Stimulated activated naive CD4-positive, alpha-beta T cell treated with Interleukin-2 at 50 U/mL for 16 hours (primary cell): ENCODE measurements at regions not wholly inside any gene's neighbourhood (a gene's known extent, or its start where the extent isn't known, plus 50 kb on each side); places are given as distances from the start of the nearest gene placed in this dataset.

ENCODE experiments used
- DNase-seq: peaks from one replicate; lab custom pipeline; 2025; lab: John Stamatoyannopoulos, UW

DNA sequence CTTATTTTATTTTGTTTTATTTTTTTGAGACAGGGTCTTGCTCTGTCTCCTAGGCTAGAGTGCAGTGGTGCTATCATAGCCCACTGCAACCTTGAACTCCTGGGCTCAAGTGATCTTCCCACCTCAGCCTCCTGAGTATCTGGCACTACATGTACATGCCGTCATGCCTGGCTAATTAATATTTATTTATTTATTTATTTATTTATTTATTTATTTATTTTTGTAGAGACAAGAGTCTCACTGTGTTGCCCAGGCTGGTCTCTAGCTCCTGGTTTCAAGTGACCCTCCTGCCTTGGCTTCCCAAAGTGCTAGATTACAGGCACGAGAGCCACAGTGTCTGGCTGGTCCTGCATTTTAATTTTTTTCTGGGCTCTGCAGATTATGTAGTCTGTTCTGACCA is 84.9 kb upstream of the BCOR start:
- DNase-seq: no peak

GRCh38 chrX:40182095-40182494 is 84.3 kb upstream of the BCOR start:
- DNase-seq: no peak

DNA sequence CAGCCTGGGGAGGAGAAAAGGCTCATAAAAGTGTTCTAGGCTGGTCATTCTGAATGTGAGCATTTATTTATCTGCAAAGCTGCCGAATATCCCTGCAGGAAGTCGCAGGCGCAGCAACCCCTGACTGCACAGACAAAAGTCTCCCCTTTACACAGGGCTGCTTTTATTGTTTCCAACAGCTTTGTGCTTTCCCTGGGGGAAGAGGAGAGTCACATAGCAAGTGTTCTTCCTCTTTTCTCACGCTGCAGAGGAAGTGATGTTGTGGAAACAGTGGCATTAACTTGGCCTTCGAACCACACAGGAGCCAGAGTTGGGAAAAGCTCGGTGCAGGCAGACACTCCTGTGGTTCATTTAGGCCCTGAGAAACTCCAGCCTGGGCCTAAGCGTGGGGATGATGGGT is 81.5 kb upstream of the BCOR start:
- no peak for DNase-seq

GRCh38 chrX:40177942-40178715 is 80.4 kb upstream of the BCOR start:
- DNase-seq: no peak

GRCh38 chrX:40177489-40177888 is 79.7 kb upstream of the BCOR start:
- no peak for DNase-seq

DNA sequence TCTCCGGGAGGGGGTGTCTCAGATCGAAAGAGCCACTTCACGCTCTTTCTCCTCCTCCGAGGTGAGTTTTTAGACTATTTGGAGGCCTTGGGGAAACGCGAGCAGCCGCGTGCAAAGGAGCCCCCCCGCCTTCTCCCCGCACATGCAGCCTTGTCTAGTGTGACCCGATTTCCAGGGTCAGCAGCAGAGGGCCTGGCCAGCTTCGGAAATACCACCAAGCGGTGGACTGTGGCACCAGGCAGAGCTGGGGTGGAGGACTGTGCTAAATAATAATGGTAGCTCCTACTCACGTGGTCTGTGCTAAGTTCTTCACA is 79.3 kb upstream of the BCOR start:
- no peak for DNase-seq

GRCh38 chrX:40176351-40177116 is 78.8 kb upstream of the BCOR start:
- peak; percentile 80 for DNase-seq

DNA sequence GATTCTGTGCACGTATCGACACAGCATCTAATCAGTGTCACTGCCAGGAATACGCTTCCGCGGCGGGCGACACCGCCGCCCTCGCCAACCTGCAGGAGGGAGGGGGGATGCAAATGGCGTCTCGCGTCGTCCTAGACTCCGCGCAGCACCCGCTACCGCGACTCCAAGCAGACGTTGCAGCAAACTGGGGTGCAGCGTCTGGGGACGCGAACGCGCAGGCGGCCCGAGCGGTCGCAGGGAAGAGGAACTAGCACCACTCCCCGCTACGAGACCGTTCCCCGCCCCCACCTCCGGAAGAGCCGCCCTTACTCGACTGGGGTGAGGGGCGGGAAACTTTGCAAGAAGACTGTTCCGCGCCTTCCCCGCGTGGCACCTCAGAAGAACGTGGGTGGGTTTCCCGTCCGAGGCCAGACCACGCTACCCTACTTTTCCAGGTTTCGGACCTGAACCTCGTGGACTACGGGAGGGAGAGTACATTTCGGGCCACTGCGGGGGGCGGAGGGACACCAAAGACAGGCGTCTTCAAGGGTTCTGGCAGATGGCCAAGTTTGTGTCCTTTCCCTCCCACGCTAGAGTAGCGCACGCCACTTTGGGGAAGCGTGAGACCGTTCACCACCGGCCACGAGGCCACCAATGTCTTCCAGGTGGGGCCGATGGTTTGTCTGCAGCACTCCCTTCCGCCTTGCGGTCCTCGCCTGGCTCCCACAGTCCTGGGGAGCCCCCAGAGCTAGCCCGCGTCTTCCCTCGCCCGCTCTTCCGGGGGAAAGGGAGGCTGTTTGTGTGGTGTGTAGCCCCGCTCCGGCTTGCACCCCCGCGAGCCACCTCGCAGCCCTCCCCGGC is 78.0 kb upstream of the BCOR start:
- peak; percentile 73 for DNase-seq

DNA sequence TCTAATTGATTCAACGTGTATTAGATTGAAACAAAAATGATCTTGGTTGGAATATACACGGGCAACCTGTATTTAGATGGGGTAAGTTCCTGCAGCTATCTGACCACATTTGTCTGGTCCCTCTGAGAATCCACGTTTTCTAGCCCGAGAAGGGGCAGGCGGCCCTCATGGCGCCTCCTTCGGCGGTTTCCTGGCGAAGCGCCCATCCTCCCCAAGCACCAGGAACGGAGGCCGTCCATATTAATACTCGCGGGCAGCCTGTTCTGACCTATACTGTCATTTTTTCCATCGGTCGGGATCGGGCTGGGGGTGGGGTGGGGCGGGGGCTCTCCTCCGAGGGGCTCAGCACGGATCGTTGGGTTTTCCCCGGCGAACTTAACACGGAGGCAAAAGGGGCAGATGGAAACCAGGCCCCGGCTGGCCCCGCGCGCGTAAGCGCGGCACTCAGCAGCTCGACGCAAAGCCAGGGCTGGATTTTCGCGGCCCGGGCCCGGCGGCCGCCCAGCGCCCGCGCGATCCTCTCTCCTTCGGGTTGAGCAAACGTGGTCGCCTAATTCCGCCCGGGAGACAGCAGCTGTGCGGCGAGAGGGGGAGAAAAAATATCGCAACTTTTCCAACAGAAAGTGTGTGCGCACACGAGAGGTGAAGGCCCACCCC is 77.2 kb upstream of the BCOR start:
- DNase-seq: peak; percentile 58

- DNase-seq: peak; percentile 75
Measured at GRCh38 chrX:40174001-40174853, 76.5 kb upstream of the BCOR start.

GRCh38 chrX:40173143-40174000 is 75.6 kb upstream of the BCOR start:
- no peak for DNase-seq

GRCh38 chrX:40172401-40173142 is 74.8 kb upstream of the BCOR start:
- DNase-seq: no peak

- peak; percentile 45 for DNase-seq
Measured at GRCh38 chrX:40171513-40172400, 74.0 kb upstream of the BCOR start.

- no peak for DNase-seq
Measured at GRCh38 chrX:40170830-40171512, 73.2 kb upstream of the BCOR start.

DNA sequence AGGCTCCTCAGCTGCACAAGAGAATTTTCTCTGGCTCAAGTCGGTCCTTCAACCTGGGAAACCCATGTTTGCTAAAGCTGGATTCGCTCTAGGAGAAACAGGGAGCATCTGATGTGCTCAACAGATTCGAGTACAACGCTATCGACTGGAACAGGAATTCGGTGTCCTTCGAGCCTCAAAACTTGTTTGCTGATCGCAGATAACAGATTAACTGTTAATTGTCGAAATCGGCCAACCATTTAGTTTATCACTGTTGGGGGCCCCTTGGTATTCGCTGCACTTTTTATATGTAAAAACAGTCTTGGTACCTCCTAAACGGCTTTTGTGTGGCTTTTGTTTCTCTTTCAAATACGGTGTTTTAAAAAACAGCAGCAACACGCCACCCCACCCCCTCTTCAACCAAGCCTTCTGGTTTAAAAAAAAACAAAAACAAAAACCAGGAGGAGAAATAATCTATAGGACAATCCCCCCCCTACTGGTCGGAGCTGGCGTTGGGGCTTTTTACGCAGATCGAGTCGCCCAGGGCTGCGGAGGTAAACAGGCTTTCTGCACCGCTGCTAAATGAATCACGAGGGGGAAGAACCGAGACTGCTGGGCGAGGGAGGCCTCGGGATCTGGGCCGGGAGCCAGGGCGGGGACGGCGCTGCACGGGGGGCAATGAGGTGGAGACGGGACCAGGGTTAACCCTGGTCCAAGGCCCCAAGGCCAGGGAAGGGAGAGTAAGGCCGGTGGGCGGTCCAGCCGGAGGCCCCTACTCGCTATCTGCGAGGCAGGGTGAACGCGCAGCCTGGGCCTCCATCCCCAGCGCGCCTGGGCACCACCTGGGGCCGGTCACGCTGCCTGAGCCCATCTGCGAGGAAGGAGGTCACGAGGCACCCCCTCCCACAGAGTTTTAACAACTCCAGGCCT is 71.7 kb upstream of the BCOR start:
- DNase-seq: peak; percentile 76

GRCh38 chrX:40168480-40169011 is 70.8 kb upstream of the BCOR start:
- DNase-seq: no peak
